NCI-H526 (cell line): ENCODE measurements at regions not wholly inside any gene's neighbourhood (a gene's known extent, or its start where the extent isn't known, plus 50 kb on each side); places are given as distances from the start of the nearest gene placed in this dataset.

Experiments used
- DNase-seq, 2 experiments: peaks; one replicate each; lab custom pipeline; 2025; lab: John Stamatoyannopoulos, UW

GRCh38 chr1:228919914-228920313, 184.6 kb downstream of the RHOU start:
- no peak for DNase-seq

DNA sequence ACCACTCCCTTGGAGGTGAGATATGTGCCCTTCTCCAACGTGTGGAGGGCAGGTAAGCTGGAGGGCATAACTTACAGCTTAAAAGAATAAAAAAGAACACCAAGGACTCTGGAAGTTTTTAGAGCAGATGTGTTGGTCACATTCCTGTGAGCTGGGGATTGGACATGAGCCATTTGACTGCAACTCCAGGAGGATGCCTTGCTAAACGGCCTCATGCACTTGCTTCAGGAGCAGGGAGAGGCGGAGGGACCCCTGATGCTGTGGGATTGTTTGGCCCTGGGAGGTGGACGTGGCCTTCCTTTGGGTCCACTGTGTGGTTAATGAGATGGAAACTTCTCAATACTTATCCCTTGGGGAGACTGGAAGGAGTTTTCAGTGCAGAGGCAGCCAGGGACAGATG, 185.6 kb downstream of the RHOU start:
- DNase-seq: no peak

DNA sequence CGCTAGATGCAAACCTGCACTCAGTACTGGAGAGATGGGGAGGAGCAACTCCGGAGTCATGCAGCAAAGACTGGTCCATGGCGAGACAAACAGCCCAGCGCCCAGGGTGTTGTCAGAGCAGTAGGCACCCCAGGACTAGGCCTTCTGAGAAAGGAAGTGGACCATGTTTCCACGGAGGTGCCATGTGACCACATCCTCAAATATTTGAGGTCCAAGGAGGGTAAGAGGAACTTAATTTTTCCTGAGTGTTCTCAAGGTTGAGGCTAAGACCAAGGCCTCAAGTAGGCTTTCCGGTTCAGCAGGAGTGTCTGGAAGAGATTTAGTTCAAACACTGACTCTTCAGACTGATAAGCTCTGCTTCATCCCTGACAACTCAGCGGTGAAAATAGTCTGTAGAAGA, 186.2 kb downstream of the RHOU start:
- no peak for DNase-seq

DNA sequence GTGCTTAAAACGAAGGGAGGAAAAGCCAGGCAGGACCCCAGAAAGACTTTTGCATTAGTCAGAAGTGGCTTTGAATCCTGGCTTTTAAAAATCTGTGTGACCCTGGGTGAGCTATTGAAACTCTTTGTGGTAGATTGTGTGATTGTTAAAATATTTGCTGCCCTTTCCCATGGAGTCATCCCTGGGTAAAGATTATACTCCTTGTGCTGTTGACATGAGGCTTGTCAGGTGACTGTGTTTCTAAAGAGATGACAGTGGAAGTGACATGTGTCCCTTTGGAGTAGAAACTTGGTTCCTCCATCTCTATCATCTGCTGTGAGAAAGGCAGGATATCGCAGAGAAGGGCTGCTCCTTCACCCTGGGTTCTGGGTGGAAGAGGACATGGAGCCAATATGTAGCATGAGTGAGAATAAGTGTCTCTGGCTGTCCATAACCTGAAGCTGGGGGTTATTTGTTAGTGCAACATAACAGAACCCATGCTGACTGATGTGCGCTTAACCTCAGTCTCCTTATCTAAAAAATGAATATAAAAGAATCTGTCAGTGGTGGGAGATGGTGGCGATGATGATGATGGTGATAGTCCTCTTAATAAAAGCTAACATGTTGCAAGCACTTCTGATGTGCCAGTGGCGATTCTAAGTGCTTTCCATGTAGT, 187.6 kb downstream of the RHOU start:
- no peak for DNase-seq

DNA sequence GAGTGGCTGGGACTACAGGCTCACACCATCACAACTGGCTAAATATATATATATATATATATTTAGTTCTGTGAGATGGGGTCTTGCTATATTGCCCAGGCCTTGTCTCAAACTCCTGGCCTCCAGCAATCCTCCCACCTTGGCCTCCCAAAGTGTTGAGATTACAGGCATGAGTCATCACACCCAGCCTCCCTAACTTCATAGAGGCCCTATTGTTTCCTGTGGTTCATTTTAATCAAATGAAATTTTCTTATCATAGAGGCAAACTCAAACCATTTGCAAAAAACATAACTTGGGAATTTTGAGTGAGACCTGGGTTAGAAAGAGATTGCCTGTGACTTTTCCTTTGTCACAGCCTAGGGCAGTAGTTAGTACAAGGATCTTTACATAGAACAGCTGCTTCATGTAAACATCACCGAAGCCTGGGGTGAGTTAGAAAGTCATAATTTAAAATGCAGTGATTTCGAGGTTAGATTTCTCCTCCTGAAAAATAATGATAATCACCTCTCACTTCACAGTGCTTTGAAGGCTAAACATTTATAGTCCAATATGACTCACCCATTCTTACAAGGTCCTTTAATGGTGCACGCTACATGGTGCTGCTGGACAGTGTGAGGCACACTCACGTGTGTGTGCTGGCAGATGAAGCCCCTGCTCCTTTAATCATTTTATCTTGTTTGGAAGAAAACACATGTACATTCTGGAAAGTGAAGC, 188.9 kb downstream of the RHOU start:
- DNase-seq: no peak

GRCh38 chr1:228925691-228926090, 190.4 kb downstream of the RHOU start:
- DNase-seq: no peak

DNA sequence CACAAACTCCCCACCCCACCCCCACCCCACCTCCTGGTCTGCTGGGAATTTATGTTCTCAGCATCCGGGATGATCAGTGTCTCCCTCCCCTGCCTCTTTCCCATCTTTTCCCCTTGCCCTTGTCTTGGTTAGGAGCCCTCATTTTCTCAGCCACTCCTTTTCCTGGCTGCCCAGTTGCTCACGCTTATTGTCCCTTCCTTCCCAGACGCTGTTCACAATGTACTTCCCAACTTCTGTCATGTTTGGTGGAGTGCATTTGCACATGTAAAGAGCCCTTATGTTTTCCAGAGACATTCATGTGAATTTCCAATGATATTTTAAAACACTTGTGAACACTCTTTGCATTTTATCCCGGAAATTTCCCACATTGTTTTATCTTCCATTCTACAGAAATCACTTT, 192.1 kb downstream of the RHOU start:
- no peak for DNase-seq

DNA sequence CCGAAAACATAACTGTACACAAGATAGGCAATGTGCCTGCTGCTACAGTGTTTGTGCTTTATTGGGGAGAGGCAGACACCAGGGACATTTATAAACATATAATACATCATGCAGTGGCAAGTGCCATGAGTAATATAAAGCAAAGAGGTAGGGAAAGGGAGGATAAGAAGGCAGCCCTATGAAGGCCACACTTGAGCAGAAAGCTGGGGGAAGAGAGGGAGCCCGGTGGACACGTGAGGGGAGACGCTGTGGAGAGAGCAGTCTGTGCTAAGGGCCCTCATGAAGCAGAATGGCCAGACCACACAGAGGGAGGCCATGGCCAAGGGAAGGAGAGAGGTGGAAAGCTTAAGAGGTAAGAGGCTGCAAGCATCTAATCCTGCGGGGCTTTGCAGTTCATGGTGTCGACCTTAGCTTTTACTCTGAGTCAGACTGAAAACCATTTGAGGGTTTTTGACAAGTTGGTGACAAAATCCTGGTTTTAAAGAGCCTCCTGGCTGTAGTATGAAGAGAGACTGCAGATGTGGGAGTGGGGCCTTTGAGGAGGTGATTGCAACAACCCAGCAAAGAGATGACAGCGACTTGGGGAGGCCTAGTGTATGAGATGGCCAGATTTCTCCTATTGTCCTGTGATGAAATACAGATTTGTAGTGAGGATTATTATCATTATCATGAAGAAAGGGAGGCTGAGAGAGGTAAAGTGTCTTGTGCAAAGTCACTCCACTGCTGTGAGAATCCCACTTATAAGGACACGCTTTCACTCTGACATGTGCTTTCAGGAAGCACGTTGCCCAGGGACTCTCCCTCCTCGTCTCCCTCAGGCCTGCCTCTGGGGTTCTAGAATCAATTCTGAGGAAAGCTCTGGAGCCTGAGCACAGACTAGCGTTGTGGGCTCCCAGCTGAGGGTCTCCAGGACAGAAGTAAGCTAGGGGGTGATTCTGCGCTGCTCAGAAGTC, 192.9 kb downstream of the RHOU start:
- no peak for DNase-seq

DNA sequence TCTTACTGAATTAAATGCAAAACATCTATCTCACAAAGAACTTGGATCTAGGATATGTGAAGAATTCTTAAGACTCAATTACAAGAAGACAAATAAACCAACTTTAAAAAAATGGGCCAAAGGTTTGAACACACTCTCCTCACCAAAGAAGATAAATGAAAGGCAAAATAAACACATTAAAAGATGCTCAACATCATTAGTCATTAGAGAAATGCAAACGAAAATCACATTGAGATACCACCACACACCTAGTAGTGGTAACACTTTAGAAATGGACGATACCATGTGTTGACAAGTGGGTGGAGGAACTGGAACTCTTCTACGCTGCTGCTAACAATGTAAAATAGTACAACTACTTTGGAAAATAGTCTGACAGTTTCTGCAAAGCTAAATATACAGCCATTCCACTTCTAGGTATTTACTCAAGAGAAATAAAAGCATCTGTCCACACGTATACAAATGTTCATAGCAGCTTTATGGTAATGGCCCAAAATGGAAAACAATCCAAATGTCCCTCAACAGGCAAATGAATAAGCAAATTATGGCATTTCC, 194.3 kb downstream of the RHOU start:
- peak; percentile 84 to 86 for DNase-seq

DNA sequence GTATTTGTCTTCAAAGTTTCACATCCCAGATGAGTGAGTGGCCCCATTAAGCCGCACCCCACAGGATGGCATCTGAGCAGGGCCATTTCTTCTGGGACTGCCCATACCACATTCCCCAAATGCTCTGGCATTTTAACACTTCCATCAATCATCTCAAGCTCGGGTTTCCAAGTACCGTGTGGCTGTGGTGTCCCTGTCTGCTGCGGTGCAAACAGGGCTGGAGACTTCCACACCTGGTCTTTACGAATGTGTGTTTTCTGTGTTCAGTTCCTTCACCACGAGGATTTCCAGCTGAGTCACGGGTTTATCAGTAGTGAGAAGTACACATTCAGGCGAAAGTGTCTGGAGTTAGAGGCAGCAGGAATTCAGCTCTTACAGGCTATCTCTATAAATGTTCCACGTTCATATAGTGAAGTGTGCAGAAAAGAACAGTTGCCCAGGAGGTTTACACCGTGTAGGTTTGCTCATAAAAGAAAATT, 195.2 kb downstream of the RHOU start:
- peak; percentile 25 to 49 for DNase-seq

DNA sequence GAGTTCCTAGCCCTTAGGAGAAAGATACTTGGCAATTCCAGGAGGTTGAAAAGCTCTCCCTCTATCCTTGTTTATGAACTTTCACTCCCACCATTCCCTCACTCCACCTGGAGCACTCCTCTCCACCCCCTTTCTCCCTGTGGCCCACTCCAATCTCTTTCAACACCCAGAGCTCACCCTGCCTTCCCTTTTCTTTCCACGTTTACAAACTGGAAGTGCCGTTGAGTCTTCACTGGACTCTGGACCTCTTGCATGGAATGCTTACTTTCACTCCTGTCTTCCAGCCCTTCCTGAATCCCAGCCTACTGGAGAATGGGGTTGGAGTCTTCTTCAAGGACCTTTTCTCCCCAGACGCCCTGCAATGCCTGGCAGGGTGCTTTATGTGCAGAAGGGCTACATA, 198.5 kb downstream of the RHOU start:
- no peak for DNase-seq

DNA sequence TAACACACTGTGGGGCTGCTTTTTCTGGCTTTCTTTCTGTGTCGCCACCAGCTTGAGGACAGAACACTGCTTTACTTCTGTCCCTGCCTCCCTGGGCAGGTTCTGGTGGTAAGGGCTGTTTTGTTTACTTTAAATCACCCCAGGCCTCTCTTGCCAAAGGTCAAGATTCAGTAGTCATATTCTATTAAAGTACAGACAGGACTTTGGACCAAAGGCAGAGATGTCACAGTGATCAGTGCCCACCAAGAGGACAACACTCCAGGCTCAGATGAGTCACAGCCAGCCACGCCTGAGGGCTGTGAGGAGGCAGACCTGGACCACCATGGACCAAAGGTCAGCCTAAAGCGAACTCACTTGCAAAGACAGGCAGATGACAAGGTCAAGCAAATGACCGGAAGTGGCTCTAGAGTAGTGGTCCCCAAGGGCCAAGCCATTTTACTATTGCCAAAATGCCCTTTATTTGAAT, 200.0 kb downstream of the RHOU start:
- DNase-seq: no peak

DNA sequence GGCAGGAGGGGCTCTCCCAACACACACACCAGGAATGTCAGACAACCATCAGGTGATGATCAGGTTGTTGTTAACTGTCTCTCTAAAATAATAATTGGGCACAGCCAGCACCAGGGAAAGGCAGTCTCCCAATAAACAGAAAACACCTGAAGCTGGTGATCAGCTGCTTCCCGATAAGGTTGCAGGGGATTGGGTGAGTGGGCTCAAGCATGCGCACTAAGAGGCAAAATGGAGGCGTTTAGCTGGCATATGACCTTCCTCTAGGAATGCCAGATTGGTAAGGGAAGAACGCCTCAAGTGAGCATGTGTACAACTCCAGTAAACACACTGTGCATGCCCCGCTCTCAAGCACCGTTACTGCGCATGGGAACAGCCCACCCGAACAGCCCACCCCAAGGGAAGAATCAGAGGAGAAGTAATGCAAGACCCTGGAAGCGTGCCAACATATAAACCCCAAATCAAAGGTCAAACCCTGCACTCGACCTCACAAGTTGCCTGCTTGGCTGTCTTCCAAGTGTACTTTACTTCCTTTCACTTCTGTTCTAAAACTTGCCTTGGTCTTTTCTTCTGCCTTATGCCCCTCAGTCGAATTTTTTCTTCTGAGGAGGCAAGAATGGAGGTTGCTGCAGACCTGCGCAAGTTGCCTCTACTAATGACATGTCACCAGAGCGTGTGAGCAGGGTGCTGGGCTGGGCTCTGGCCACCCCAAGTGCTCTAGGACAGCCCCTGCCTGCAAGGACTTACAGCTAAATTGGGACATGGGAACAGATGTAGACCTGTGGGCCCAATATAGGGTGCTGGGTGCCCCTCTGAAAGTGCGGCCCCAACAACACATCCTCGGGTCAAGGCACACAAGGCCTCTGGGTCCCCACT, 200.8 kb downstream of the RHOU start:
- DNase-seq: no peak

DNA sequence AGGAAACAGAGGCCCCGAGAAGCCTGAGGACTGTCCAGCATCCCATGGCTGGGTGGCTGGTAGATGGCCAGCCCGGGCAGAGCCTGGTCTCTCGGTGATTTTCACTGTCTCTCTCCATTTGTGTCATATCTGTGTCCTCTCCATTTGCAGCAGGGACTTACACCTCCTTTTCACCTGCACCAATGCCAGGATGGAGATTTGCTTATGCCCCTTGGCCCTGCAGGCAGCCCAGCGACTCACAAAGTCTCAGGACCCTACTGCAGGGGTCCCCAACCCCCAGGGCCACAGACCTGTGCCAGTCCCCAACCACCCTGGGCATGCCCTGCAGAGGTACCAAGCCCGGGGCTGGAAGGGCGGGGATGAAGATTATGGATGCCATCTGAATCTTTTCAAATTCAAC, 201.6 kb downstream of the RHOU start:
- DNase-seq: no peak

DNA sequence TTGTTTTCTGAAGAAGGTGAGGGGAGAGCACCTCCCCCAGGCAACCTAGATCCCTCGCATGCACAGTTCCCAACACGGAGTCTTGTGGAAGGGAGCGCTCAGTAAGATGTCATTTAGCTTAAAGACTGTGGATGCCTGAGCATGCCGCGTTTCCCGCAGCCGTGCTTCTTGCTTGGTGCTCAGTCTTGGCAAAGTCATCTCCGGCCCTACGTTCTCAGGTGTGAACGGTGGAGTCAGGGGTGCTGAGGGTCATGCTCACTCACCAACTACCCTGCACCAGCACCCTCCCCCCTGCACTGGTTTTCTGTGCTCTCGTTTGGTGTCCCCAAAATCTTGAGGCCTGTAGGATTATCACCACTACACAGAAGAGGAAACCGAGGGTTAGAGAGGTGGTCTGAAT, 202.1 kb downstream of the RHOU start:
- no peak for DNase-seq

DNA sequence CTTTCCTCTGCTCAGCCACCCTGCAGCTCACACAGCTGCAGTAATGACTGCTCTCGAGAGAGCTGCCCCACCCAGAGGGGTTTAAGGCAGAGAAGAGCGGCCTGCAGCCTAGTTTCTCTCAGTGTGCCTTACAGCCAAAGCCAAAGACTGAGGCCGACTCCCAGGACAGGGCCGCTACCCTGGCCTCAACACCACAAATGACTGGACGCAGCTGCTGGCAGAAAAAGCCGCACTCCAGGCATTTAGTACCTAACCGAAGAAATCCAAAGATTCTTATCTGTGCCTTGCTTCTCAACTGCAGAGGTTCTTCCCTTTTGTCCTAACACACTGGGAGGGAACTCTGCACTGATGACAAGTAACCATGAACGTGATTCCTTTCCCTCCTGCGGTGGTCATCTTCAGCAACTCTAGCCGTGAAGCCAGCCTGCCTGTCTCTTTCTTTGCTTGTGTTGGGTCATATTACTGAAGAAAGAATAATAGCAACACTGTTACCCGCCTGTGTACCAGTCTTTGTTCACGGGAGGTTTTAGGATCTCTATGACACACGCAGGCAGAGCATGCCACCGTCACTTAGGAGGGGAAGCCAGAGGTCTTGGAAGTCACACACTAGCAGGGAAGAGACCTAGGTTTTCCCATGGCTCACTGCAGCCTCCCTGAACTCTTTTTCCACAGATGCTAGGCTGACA, 202.7 kb downstream of the RHOU start:
- DNase-seq: peak in 1 of 2 experiments; percentile 50

GRCh38 chr1:228938537-228938901, 203.2 kb downstream of the RHOU start:
- DNase-seq: peak in 1 of 2 experiments; percentile 50

GRCh38 chr1:228939001-228939691, 203.9 kb downstream of the RHOU start:
- DNase-seq: no peak

DNA sequence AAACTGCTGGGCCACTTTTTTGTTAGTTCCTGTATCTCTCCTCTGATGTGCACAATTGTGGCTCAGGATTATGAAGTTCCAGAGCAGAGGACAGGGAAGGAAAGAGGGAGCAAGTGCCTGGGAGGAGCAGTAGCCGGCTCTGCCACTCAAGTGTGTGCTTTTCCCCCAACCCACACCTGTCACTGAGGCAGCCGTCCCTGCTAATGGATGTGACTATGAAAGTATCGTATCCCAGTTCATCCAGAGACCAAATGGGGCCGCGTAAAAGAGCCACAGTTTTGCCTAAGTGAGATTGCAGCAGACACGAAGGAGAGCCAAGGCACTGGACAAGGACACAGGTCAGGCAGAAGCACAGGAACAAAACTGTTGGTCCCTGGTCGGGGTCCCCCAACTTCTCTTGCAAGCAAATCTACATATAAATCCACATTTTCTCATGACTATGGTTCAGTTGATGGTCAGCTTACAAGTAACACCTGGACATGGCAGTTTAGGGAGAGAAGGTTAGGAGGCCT, 204.7 kb downstream of the RHOU start:
- DNase-seq: no peak

DNA sequence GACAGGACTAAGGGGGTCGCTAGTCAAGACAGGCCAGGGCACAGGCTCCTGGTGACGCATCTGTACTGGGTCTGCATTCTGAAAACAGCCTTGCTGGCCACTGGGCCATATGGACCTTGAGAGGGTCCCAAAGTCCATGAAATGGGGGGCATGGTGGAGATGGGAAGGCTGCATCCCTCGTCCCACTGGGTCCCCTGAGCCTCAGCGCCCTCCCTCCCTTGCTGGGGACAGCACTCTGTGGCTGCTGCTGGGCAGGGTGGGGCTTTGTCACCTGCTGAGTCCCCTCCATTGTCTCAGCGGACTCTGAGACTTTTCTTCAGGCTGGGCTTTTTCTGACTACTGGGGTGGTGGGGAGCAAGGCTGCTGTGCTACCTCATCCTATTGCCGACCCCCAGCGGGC, 205.2 kb downstream of the RHOU start:
- DNase-seq: no peak
